ENCODE measurements at regions not wholly inside any gene's neighbourhood (a gene's known extent, or its start where the extent isn't known, plus 50 kb on each side); places are given as distances from the start of the nearest gene placed in this dataset.
"Not testable (repeated sequence)": the region's sequence is repeated elsewhere in the genome, so short reads cannot be mapped to it uniquely, and the experiment has no call there.

DNA sequence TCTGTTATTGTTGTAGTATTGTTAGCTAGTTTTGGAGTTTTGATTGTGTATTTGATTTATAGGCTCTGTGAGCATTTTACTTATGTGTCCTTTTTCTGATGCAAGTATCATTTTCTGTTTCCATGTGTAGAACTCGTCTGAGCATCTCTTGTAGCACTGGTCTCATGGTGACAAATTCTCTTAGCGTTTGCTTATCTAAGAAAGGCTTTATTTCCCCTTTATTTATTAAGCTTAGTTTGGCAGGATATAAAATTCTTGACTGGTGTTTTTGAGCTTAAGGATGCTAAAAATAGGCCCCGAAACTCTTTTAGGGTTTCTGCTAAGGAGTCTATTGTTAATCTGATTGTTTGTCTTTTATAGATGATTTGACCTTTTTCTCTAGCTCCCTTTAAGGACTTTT lies 57.6 kb upstream of the THUMPD2 start:
- Mint-ChIP-seq H3K27ac (ENCODE audit: unreplicated experiment) (no peak overlapping the region), H3K4me3 (ENCODE audit: unreplicated experiment) (no peak overlapping the region), H3K36me3 (ENCODE audit: low read depth) (peaks cover 8% of the 10 kb centered on the region), H3K27me3 (ENCODE audit: low read depth) (peaks cover 9% of the 10 kb centered on the region), H3K9me3 (ENCODE audit: low read depth) (peaks cover 39% of the 10 kb centered on the region), H3K4me1 (ENCODE audit: low read depth) (no peaks in the 10 kb centered on the region)
- no peak for TF ChIP-seq CTCF (IDR thresholded peaks at IDR 0.05)
- no peak for DNase-seq (ENCODE audit: low spot score)

DNA sequence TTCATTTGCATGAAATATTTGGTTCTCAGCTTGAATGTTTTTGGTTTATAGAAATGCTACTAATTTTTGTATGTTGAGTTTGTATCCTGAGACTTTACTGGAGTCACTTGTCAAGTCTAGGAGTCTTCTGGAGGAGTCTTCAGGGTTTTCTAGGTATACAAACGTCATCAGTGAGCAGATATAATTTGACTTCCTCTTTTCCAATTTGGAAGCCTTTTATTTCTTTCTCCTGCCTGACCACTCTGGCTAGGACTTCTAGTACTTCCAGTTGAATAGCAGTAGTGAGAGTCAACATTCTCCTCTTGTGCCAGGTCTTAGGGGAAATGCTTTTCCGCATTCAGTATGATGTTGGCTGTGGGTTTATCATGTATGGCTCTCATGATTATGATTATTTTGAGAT lies 55.4 kb upstream of the THUMPD2 start:
- H3K27ac Mint-ChIP-seq (ENCODE audit: unreplicated experiment), result no peak overlapping the region
- H3K4me3 Mint-ChIP-seq (ENCODE audit: unreplicated experiment), result no peak overlapping the region

GRCh38 chr2:39830610-39831009 lies 51.6 kb upstream of the THUMPD2 start:
- not testable (repeated sequence) for H3K4me3 Mint-ChIP-seq (ENCODE audit: unreplicated experiment); H3K27ac Mint-ChIP-seq (ENCODE audit: unreplicated experiment); H3K4me1 Mint-ChIP-seq (ENCODE audit: low read depth); DNase-seq (ENCODE audit: low spot score)
- peaks cover 35% of the 10 kb centered on the region for H3K9me3 Mint-ChIP-seq (ENCODE audit: low read depth)
- peaks cover 13% of the 10 kb centered on the region for H3K36me3 Mint-ChIP-seq (ENCODE audit: low read depth)
- peaks cover 33% of the 10 kb centered on the region for H3K27me3 Mint-ChIP-seq (ENCODE audit: low read depth)

More for the DNA sequence above, 55.4 kb upstream of the THUMPD2 start:
- H3K36me3 Mint-ChIP-seq (ENCODE audit: low read depth), result peaks cover 10% of the 10 kb centered on the region
- peaks cover 42% of the 10 kb centered on the region for H3K9me3 Mint-ChIP-seq (ENCODE audit: low read depth)
- TF ChIP-seq CTCF (IDR thresholded peaks at IDR 0.05), result no peak
- H3K27me3 Mint-ChIP-seq (ENCODE audit: low read depth), result peaks cover 14% of the 10 kb centered on the region
- no peak for DNase-seq (ENCODE audit: low spot score)
- no peaks in the 10 kb centered on the region for H3K4me1 Mint-ChIP-seq (ENCODE audit: low read depth)
